Activated CD4-positive, alpha-beta T cell treated with anti-CD3 and anti-CD28 coated beads, Interleukin-2, Interleukin-6, amounts not matched to agents 100 ng/mL and 50 ng/mL, durations not matched to agents 16 hours and 8 hours (primary cell): ENCODE measurements at regions not wholly inside any gene's neighbourhood (a gene's known extent, or its start where the extent isn't known, plus 50 kb on each side); places are given as distances from the start of the nearest gene placed in this dataset.
"Not testable (repeated sequence)": the region's sequence is repeated elsewhere in the genome, so short reads cannot be mapped to it uniquely, and the experiment has no call there.

ENCODE experiments used
- DNase-seq: peaks from one replicate; pipeline ENCODE4 v3.0.0-alpha.2; 2020

- no peak for DNase-seq
Measured at GRCh38 chr7:89773611-89774010, 380.7 kb upstream of the STEAP1 start.

- no peak for DNase-seq
Measured at GRCh38 chr7:89775459-89775858, 378.8 kb upstream of the STEAP1 start.

- DNase-seq, result no peak
Measured at GRCh38 chr7:89776980-89777379, 377.3 kb upstream of the STEAP1 start.

DNA sequence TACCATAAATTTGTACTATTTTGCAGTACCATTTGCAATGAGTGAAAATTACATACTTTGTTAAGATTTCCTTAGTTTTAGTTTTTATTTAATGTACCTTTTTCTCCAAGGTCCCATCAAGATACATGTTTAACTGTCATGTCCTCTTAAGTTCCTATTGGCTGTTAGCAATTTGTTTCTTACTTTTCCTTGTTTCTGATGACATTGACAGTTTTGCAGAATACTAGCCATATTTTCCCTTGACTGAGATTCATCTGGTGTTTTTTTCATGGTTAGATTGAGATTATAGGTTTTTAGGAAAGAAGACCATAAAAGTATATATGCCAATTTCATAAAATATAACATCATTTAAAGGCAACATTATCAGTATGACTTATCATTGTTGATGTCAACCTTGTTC, 376.8 kb upstream of the STEAP1 start:
- DNase-seq, result no peak

DNA sequence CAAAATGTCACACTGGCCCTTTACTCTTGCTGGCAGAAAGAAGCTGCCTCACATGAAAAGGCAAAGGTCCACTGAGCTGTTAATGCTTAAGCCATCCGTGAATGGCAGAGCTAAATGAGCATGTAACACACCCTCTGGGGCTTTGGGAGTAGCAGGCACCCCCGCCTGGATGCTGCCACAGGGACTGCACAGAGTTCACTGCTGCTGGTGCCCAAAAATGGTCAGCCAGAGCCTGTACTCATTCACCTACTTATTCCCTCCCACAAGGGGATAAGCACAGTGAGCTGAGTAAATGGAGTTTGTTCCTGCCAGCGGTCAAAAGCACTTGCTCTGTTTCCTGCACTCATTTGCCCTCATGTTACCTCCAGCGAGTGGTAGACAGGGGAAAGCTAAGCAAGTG, 374.0 kb upstream of the STEAP1 start:
- DNase-seq, result no peak

DNA sequence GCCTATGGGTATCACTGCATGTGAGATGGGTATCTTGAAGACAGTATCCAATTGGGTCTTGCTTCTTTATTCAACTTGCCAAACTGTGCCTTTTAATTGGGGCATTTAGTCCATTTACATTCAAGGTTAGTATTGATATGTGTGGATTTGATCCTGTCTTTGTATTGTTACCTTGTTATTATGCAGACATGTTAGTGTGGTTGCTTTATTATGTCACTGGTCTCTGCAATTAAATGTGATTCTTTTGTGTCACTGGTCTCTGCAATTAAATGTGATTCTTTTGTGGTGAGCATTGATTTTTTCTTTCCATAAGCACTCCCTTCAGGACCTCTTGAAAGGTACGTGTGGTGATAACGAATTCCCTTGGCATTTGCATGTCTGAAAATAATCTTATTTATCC, 357.8 kb upstream of the STEAP1 start:
- DNase-seq, result no peak

GRCh38 chr7:89797965-89798598, 356.2 kb upstream of the STEAP1 start:
- DNase-seq, result no peak

GRCh38 chr7:89798599-89798996, 355.7 kb upstream of the STEAP1 start:
- no peak for DNase-seq

- no peak for DNase-seq
Measured at GRCh38 chr7:89800761-89801160, 353.5 kb upstream of the STEAP1 start.

GRCh38 chr7:89809291-89809690, 345.0 kb upstream of the STEAP1 start:
- DNase-seq, result no peak

DNA sequence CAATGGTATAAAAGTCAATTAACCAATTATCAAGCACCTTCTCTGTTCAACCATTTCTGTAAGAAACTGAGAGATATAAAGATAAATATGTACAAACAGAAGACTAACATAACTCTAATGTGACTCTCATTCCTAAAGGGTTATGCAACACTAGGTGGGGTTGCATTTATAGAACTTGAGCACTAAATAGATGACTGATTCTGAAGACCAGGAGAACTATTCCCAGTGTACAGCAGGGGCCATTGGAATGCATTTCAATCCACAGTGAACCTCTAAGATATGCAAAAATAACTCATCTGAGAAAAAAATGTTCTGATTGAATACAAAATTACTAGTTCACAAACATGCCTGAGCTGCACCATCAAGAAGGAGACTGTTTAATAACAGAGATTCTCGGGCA, 341.2 kb upstream of the STEAP1 start:
- no peak for DNase-seq

GRCh38 chr7:89826121-89826520, 328.1 kb upstream of the STEAP1 start:
- no peak for DNase-seq

DNA sequence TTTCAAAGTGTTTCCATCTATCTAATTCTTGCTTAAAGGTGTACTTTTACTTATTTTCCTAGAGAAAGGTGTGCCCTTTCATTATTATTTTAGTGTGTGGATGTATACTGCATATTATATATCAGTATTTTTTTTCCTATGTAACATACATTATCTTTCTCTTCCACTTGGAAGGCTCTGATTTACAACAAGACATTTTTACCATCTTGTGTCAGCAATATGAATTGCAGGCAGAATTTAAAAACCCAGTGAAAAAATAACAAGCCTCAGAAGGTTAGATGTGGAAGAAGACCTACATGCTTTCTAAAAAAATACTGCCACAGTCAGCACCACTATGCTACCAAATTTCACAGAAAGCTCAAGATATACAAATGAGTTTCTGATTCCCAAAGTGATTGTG, 327.7 kb upstream of the STEAP1 start:
- no peak for DNase-seq

DNA sequence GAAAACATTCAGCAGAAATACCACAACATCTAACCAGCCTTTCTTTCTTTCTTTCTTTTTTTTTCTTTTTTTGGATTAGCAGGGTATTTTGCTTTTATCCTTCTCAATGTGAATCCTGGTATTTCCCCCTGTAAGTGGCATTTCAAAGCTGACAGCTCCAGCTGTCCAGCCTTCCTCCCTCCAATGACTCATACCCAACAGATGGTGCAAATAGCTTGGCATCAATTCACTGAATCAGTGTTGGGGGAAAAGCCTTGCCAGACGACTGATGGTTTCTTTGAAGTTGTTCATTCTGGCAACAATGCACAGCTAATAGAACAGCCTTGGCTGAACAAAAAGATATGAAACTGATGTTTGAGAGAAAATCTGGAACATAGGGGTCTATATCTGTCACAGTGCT, 316.8 kb upstream of the STEAP1 start:
- no peak for DNase-seq

DNA sequence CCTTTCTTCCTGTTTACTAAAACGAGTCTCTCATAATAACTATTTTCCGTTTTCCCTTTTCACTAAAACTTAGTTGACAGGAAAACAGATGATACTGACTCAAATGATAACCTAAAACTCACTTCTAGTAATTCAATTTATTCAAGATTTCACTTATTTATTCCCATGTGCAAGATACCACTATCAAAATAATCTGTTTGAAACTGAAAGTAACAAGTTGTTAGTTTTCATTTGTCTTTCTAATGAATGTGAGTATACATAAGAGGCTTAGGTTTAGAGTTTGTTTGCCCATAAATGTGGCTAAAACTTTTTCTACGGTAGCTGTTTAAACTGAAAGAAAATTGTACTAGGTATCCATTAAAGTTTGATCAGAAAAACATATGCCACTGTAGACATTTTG, 314.9 kb upstream of the STEAP1 start:
- peak; percentile 29 for DNase-seq

DNA sequence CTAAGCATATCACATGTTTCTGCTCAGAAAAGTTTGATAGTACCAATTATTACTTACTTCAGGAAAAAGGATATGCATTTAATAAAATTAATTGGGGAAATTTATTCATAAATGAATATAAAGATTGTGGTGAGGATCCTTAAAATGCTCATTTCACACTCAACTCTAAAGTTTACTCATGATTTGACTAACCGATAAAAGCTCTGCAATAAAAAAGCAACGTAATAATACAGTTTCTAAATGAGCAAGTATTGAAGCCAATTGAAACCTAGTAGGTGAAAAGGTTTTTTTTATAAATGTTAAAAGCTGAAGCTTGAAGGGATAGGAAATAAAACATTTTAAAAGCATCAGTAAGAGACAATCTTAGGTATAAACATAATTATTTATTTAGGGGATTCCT, 308.3 kb upstream of the STEAP1 start:
- peak; percentile 31 for DNase-seq

DNA sequence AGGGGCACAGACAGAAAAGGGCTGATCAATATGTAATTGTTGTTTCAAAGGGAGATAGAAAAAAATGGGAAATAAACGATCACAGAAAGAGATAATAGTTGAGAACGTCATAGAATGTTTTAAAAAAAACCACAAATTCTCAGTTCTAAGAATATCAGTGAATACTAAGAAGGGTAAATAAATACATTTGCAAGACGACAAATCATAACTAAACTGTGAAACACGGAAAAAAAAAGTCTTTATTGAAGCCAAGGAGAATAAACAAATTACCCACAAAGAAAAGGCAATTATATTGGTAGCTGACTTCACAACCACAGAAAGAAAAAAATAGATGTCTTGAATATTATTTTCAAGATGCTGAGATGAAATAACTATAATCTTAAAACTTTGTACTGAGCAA, 305.2 kb upstream of the STEAP1 start:
- DNase-seq, result no peak

DNA sequence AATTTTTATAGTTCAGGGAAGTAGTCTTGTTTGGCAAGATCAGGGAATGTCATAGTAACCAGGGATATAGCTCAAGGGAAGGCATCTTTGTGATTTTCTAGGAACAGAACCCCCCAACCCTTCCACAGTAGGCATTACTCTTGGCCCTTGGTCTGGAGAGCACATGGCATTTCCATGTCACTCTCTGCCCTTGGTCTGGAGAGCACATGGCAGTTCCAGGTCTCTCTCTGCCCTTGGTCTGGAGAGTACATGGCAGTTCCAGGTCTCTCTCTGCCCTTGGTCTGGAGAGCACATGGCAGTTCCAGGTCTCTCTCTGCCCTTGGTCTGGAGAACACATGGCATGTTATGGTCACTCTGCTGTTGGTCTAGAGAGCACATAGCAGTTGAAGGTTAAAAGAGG, 297.2 kb upstream of the STEAP1 start:
- DNase-seq, result not testable (repeated sequence)

GRCh38 chr7:89857767-89858166, 296.5 kb upstream of the STEAP1 start:
- DNase-seq, result no peak

GRCh38 chr7:89887489-89887888, 266.8 kb upstream of the STEAP1 start:
- no peak for DNase-seq

DNA sequence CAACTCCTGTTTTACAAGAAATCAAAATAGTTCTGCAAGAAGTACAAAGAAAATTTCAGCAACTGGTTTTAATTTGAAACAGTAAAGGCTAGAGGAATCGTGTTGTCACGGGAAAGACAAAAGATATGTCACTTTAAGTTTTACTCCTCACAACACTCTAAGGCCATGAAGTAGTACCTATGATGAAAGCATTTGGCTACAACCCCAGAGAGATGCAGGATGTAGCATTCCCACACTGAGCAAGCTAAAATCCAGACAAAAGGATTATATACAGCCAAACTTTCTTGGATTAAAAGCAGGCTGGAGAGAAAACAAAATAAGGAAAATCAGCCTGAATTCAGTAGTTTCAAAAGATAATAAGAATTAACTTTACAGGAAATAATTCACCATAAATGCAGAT, 245.5 kb upstream of the STEAP1 start:
- no peak for DNase-seq

- DNase-seq, result no peak
Measured at GRCh38 chr7:89914711-89915110, 239.6 kb upstream of the STEAP1 start.

- DNase-seq, result no peak
Measured at GRCh38 chr7:89926194-89926593, 228.1 kb upstream of the STEAP1 start.

DNA sequence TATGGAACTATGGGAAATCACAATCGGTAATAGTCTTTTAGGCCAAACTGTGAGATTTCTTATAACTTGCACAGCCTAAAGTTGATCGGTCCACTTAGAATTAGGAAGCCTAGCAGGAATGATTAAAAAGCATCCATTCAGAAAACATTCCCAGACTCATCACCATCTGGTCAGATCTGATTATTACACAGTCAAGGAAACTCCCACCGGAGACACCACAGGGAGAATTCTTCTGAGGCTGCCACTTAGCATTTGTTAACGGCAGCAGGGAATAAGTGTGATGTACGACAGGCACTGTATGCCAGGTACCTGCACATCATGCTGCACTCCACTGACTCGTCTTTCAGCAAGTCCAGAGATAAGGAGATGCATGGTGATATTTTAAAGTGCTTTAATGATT, 227.6 kb upstream of the STEAP1 start:
- no peak for DNase-seq

GRCh38 chr7:89927762-89928161, 226.5 kb upstream of the STEAP1 start:
- no peak for DNase-seq

DNA sequence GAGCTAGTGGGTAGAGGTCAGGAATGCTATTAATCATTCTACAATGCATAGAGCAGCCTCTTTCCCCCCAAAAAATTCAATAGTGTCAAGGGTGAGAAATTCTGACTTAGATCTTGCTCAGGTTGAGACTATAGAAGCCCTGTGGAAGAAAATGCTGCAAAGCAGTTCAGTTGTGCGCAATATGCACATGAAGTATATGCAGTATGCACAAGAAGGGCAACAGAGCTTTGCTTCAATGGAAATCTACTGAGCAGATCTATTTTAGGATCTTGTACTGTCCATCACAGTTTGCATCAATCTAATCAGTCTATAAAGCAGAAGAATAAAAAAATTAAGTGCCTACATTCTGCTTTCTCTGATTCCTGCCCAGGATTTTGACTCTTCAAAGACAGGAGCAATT, 225.8 kb upstream of the STEAP1 start:
- DNase-seq, result no peak
